Keratinocyte (primary cell): ENCODE measurements at regions not wholly inside any gene's neighbourhood (a gene's known extent, or its start where the extent isn't known, plus 50 kb on each side); places are given as distances from the start of the nearest gene placed in this dataset.

Experiments
- DNase-seq: peaks from one replicate; pipeline ENCODE4 v3.0.0-alpha.2; 2011; ENCODE audit warnings: low read depth, missing footprints, low spot score
- FAIRE-seq: peaks from 2 replicates; lab custom pipeline; 2011; peaks lifted over from hg19 to GRCh38; lab: Jason Lieb, UNC
- H2AFZ ChIP-seq: 2 replicates; pipeline ENCODE4 v1.6.0; 2012; ENCODE audit warnings: low read length, control low read depth, inconsistent platforms; ENCODE audit not compliant: control insufficient read depth
- H3K27ac ChIP-seq: 2 replicates; pipeline ENCODE4 v1.5.1; 2011; ENCODE audit warnings: low read length; ENCODE audit not compliant: control insufficient read depth, insufficient read depth
- H3K27me3 ChIP-seq: 3 replicates; pipeline ENCODE4 v1.6.0; 2011; ENCODE audit warnings: low read length; ENCODE audit not compliant: control insufficient read depth, insufficient read depth; ENCODE audit errors: extremely low read depth
- H3K36me3 ChIP-seq, 2 experiments: 2 replicates in 1 of 2; 3 replicates in 1 of 2; pipeline ENCODE4 v1.5.1; 2011; ENCODE audit warnings: low read length in 2 of 2, mild to moderate bottlenecking in 1 of 2; ENCODE audit not compliant: control insufficient read depth in 2 of 2, insufficient read depth in 2 of 2; ENCODE audit errors: extremely low read depth in 1 of 2
- H3K4me1 ChIP-seq: 3 replicates; pipeline ENCODE4 v1.5.1; 2011; ENCODE audit warnings: low read length; ENCODE audit not compliant: control insufficient read depth, insufficient read depth; ENCODE audit errors: extremely low read depth
- H3K4me2 ChIP-seq: 3 replicates; pipeline ENCODE4 v1.6.0; 2011; ENCODE audit warnings: low read depth, low read length; ENCODE audit not compliant: control insufficient read depth, insufficient read depth; ENCODE audit errors: extremely low read depth
- H3K4me3 ChIP-seq, 3 experiments: fragments of 200-600 bp in 1 of 3; sonication (generic) in 1 of 3; 2 replicates in 2 of 3; 3 replicates in 1 of 3; pipeline ENCODE4 v1.5.1; 2011 to 2016; ENCODE audit warnings: low read length in 3 of 3, mild to moderate bottlenecking in 3 of 3, control low read depth in 2 of 3, inconsistent platforms in 1 of 3, low read depth in 1 of 3, mixed read lengths in 1 of 3, mixed run types in 1 of 3, moderate library complexity in 1 of 3; ENCODE audit not compliant: control insufficient read depth in 2 of 3, insufficient read depth in 2 of 3; ENCODE audit errors: extremely low read depth in 1 of 3
- H3K79me2 ChIP-seq: 2 replicates; pipeline ENCODE4 v1.6.0; 2012; ENCODE audit warnings: low read length; ENCODE audit not compliant: control insufficient read depth, insufficient read depth
- H3K9ac ChIP-seq: 3 replicates; pipeline ENCODE4 v1.6.0; 2011; ENCODE audit warnings: low read length; ENCODE audit not compliant: control insufficient read depth, insufficient read depth; ENCODE audit errors: extremely low read depth
- H3K9me1 ChIP-seq: 3 replicates; pipeline ENCODE4 v1.6.0; 2011; ENCODE audit warnings: low read length; ENCODE audit not compliant: control insufficient read depth, insufficient read depth; ENCODE audit errors: extremely low read depth
- H3K9me3 ChIP-seq: 2 replicates; pipeline ENCODE4 v1.5.1; 2012; ENCODE audit warnings: low read depth, low read length; ENCODE audit not compliant: control insufficient read depth
- H4K20me1 ChIP-seq: 3 replicates; pipeline ENCODE4 v1.6.0; 2011; ENCODE audit warnings: low read length; ENCODE audit not compliant: control insufficient read depth, insufficient read depth; ENCODE audit errors: extremely low read depth
- CTCF ChIP-seq, 3 experiments: IDR thresholded peaks in 1 of 3; conservative IDR thresholded peaks in 1 of 3; optimal IDR thresholded peaks in 1 of 3; 2 replicates in 2 of 3; 3 replicates in 1 of 3; pipeline versions ENCODE3 to v1.5.1; 2011; ENCODE audit warnings: low read length in 3 of 3, mild to moderate bottlenecking in 3 of 3, moderate library complexity in 2 of 3, control low read depth in 1 of 3, inconsistent platforms in 1 of 3; ENCODE audit not compliant: insufficient read depth in 2 of 3; ENCODE audit errors: extremely low read depth in 1 of 3
- EZH2 ChIP-seq: IDR thresholded peaks from one replicate; pipeline ENCODE4 v1.6.1; 2012; ENCODE audit warnings: inconsistent platforms, mild to moderate bottlenecking, low read length, moderate library complexity
- dilution Hi-C: fragments of 300-500 bp; cut with MboI; formaldehyde crosslinking; loops from one replicate; pipeline ENCODE4 v1.7.0; 2020; ENCODE audit warnings: low sequenced_read_pairs; ENCODE audit not compliant: extremely low pct_ligation_motif_present

- no peak overlapping the region for H3K4me3 ChIP-seq
- no peak overlapping the region for H3K27ac ChIP-seq
- no peaks in the 10 kb centered on the region for H3K79me2 ChIP-seq
- TF ChIP-seq EZH2 (no peak), CTCF (optimal IDR thresholded peaks at IDR 0.05 in 1 of 3, IDR thresholded peaks at IDR 0.05 in 1 of 3, conservative IDR thresholded peaks at IDR 0.05 in 1 of 3; ENCODE audit: extremely low read depth in 1 of 3, insufficient read depth in 2 of 3, low read length in 3 of 3) (no peak)
- H3K9me1 ChIP-seq: no peaks in the 10 kb centered on the region
- dilution Hi-C loops: no loop called here
- DNase-seq: no peak
- FAIRE-seq: no peak
- H3K4me1 ChIP-seq: no peaks in the 10 kb centered on the region
- no peaks in the 10 kb centered on the region for H3K27me3 ChIP-seq
- H3K36me3 ChIP-seq: no peaks in the 10 kb centered on the region
- H3K4me2 ChIP-seq: no peak overlapping the region
- H2AFZ ChIP-seq: no peak overlapping the region
- no peaks in the 10 kb centered on the region for H4K20me1 ChIP-seq
- H3K9ac ChIP-seq: no peak overlapping the region
- H3K9me3 ChIP-seq: peaks cover 2% of the 10 kb centered on the region
Observed at GRCh38 chr19:30215248-30215647, 156.9 kb upstream of the ZNF536 start.

GRCh38 chr19:30216453-30216852, 155.7 kb upstream of the ZNF536 start:
- dilution Hi-C loops: no loop called here
- no peaks in the 10 kb centered on the region for H3K27me3 ChIP-seq
- no peak overlapping the region for H3K4me3 ChIP-seq
- no peaks in the 10 kb centered on the region for H3K79me2 ChIP-seq
- H3K9ac ChIP-seq: no peak overlapping the region
- H3K27ac ChIP-seq: no peak overlapping the region
- peaks cover 2% of the 10 kb centered on the region for H3K9me3 ChIP-seq
- H3K4me2 ChIP-seq: no peak overlapping the region
- FAIRE-seq (no peak), DNase-seq (no peak)
- TF ChIP-seq EZH2 (no peak), CTCF (optimal IDR thresholded peaks at IDR 0.05 in 1 of 3, IDR thresholded peaks at IDR 0.05 in 1 of 3, conservative IDR thresholded peaks at IDR 0.05 in 1 of 3; ENCODE audit: extremely low read depth in 1 of 3, insufficient read depth in 2 of 3, low read length in 3 of 3) (no peak)
- H3K9me1 ChIP-seq: no peaks in the 10 kb centered on the region
- no peaks in the 10 kb centered on the region for H3K36me3 ChIP-seq
- no peak overlapping the region for H2AFZ ChIP-seq
- H4K20me1 ChIP-seq: no peaks in the 10 kb centered on the region
- H3K4me1 ChIP-seq: no peaks in the 10 kb centered on the region
